HEK293 (cell line): ENCODE measurements at regions not wholly inside any gene's neighbourhood (a gene's known extent, or its start where the extent isn't known, plus 50 kb on each side); places are given as distances from the start of the nearest gene placed in this dataset.

Experiments used
- CTCF ChIA-PET: fragments of 350-600 bp; formaldehyde crosslinking; extraction: SDS; loops from one replicate; lab custom pipeline; 2021; ENCODE audit warnings: antibody characterized with exemption; lab: Yijun Ruan, JAX
- POLR2A ChIA-PET: fragments of 300-600 bp; formaldehyde crosslinking; extraction: SDS; loops from one replicate; lab custom pipeline; 2020; ENCODE audit warnings: antibody characterized with exemption, inconsistent platforms; lab: Yijun Ruan, JAX
- H3K27ac ChIP-seq: fragments of 200-500 bp; sonication (Bioruptor generic); 2 replicates; pipeline ENCODE4 v1.5.1; 2014; ENCODE audit warnings: low read depth, low read length, control low read depth, inconsistent platforms; ENCODE audit errors: extremely low read depth
- H3K36me3 ChIP-seq, 2 experiments: fragments of 200-500 bp in 1 of 2; sonication (Bioruptor generic) in 1 of 2; 1 replicate in 1 of 2; 2 replicates in 1 of 2; pipeline ENCODE4 v1.5.1; 2014 to 2017; ENCODE audit warnings: inconsistent platforms in 2 of 2, low read length in 2 of 2; ENCODE audit not compliant: control insufficient read depth in 2 of 2, insufficient read depth in 1 of 2
- H3K4me1 ChIP-seq: fragments of 200-500 bp; sonication (Bioruptor generic); 2 replicates; pipeline ENCODE4 v1.5.1; 2014; ENCODE audit warnings: mild to moderate bottlenecking, low read length, inconsistent platforms; ENCODE audit not compliant: control insufficient read depth, insufficient read depth
- H3K4me3 ChIP-seq: 2 replicates; pipeline ENCODE4 v1.5.1; 2011; ENCODE audit warnings: low read depth, mild to moderate bottlenecking, control low read depth, low read length, moderate library complexity
- H3K9me3 ChIP-seq: fragments of 200-500 bp; sonication (Bioruptor generic); 2 replicates; pipeline ENCODE4 v1.5.1; 2014; ENCODE audit warnings: low read depth, low read length, inconsistent platforms; ENCODE audit not compliant: control insufficient read depth, insufficient read depth
- PATZ1 ChIP-seq: fragments of 450-650 bp; formaldehyde crosslinking; IDR thresholded peaks from 2 replicates; pipeline ENCODE4 v1.5.1; 2016; ENCODE audit warnings: missing biosample characterization, missing genetic modification characterization
- ZBTB26 ChIP-seq: fragments of 450-650 bp; formaldehyde crosslinking; optimal IDR thresholded peaks from 2 replicates; pipeline ENCODE3; 2016; ENCODE audit warnings: missing biosample characterization, mild to moderate bottlenecking, missing genetic modification characterization
- ZBTB6 ChIP-seq: fragments of 450-650 bp; formaldehyde crosslinking; IDR thresholded peaks from 2 replicates; pipeline ENCODE4 v1.5.1; 2017; ENCODE audit warnings: missing biosample characterization, missing genetic modification characterization
- ZBTB8A ChIP-seq: fragments of 450-650 bp; formaldehyde crosslinking; IDR thresholded peaks from 2 replicates; pipeline ENCODE4 v1.5.1; 2016; ENCODE audit warnings: missing biosample characterization, missing genetic modification characterization
- ZNF174 ChIP-seq: fragments of 450-650 bp; formaldehyde crosslinking; IDR thresholded peaks from 2 replicates; pipeline ENCODE4 v1.5.0; 2017; ENCODE audit warnings: missing biosample characterization, mild to moderate bottlenecking, missing genetic modification characterization
- ZNF19 ChIP-seq: fragments of 450-650 bp; formaldehyde crosslinking; IDR thresholded peaks from 2 replicates; pipeline ENCODE4; 2016; ENCODE audit warnings: missing biosample characterization, missing genetic modification characterization, low read depth
- ZNF211 ChIP-seq: fragments of 450-650 bp; formaldehyde crosslinking; IDR thresholded peaks from 2 replicates; pipeline ENCODE4 v1.5.1; 2016; ENCODE audit warnings: low read depth, missing biosample characterization, missing genetic modification characterization
- ZNF518A ChIP-seq: fragments of 450-650 bp; formaldehyde crosslinking; conservative IDR thresholded peaks from 2 replicates; pipeline ENCODE4 v1.5.1; 2016; ENCODE audit warnings: low read depth, missing biosample characterization, missing genetic modification characterization
- ZNF555 ChIP-seq: fragments of 450-650 bp; formaldehyde crosslinking; conservative IDR thresholded peaks from 2 replicates; pipeline ENCODE4 v1.5.1; 2017; ENCODE audit warnings: missing biosample characterization, mild to moderate bottlenecking, missing genetic modification characterization, inconsistent platforms
- ZNF596 ChIP-seq: fragments of 450-650 bp; IDR thresholded peaks from 2 replicates; pipeline ENCODE4 v1.5.0; 2018; ENCODE audit warnings: missing biosample characterization, mild to moderate bottlenecking, missing genetic modification characterization, moderate library complexity
- ZNF626 ChIP-seq: fragments of 450-650 bp; sonication (Bioruptor Pico); formaldehyde crosslinking; IDR thresholded peaks from 2 replicates; pipeline ENCODE4 v1.5.1; 2018; ENCODE audit warnings: missing biosample characterization, missing genetic modification characterization, inconsistent platforms
- ZNF645 ChIP-seq: fragments of 450-650 bp; formaldehyde crosslinking; IDR thresholded peaks from 2 replicates; pipeline ENCODE4; 2016; ENCODE audit warnings: missing biosample characterization, missing genetic modification characterization
- ZNF677 ChIP-seq: fragments of 450-650 bp; IDR thresholded peaks from 2 replicates; pipeline ENCODE4 v1.5.0; 2018; ENCODE audit warnings: missing biosample characterization, mild to moderate bottlenecking, missing genetic modification characterization, moderate library complexity
- ZNF701 ChIP-seq: fragments of 450-650 bp; formaldehyde crosslinking; IDR thresholded peaks from 2 replicates; pipeline ENCODE4 v1.5.1; 2016; ENCODE audit warnings: missing biosample characterization, missing genetic modification characterization
- ZNF707 ChIP-seq: fragments of 450-650 bp; formaldehyde crosslinking; IDR thresholded peaks from 2 replicates; pipeline ENCODE4 v1.5.1; 2016; ENCODE audit warnings: missing biosample characterization, missing genetic modification characterization
- ZNF843 ChIP-seq: fragments of 450-650 bp; formaldehyde crosslinking; IDR thresholded peaks from 2 replicates; pipeline ENCODE4 v1.5.1; 2016; ENCODE audit warnings: missing biosample characterization, missing genetic modification characterization
- ZSCAN23 ChIP-seq: fragments of 450-650 bp; formaldehyde crosslinking; IDR thresholded peaks from 2 replicates; pipeline ENCODE4 v1.5.1; 2016; ENCODE audit warnings: missing biosample characterization, missing genetic modification characterization
- TF ChIP-seq, protein P1 (sequence below): fragments of 450-650 bp; formaldehyde crosslinking; IDR thresholded peaks from 2 replicates; pipeline ENCODE4 v1.5.1; 2017; ENCODE audit warnings: missing biosample characterization, missing genetic modification characterization
- TF ChIP-seq, protein P2 (sequence below): IDR thresholded peaks from 2 replicates; pipeline ENCODE4 v1.6.1; 2011; ENCODE audit warnings: mild to moderate bottlenecking, low read depth, low read length, borderline replicate concordance

GRCh38 chr5:165108809-165109208, 1603.4 kb downstream of the MAT2B start:
- Histone ChIP-seq H3K9me3 (no peaks in the 10 kb centered on the region), H3K27ac (no peak overlapping the region), H3K4me1 (no peaks in the 10 kb centered on the region), H3K36me3 (no peaks in the 10 kb centered on the region), H3K4me3 (no peak overlapping the region)
- ChIA-PET CTCF (no interaction called here), POLR2A (no interaction called here)
- no peak for TF ChIP-seq ZBTB6 (tag by site-specific recombination)
- TF ChIP-seq ZNF19 (tag by site-specific recombination) = no peak
- TF ChIP-seq, protein P1, sequence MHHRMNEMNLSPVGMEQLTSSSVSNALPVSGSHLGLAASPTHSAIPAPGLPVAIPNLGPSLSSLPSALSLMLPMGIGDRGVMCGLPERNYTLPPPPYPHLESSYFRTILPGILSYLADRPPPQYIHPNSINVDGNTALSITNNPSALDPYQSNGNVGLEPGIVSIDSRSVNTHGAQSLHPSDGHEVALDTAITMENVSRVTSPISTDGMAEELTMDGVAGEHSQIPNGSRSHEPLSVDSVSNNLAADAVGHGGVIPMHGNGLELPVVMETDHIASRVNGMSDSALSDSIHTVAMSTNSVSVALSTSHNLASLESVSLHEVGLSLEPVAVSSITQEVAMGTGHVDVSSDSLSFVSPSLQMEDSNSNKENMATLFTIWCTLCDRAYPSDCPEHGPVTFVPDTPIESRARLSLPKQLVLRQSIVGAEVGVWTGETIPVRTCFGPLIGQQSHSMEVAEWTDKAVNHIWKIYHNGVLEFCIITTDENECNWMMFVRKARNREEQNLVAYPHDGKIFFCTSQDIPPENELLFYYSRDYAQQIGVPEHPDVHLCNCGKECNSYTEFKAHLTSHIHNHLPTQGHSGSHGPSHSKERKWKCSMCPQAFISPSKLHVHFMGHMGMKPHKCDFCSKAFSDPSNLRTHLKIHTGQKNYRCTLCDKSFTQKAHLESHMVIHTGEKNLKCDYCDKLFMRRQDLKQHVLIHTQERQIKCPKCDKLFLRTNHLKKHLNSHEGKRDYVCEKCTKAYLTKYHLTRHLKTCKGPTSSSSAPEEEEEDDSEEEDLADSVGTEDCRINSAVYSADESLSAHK (tag by site-specific recombination) = no peak
- TF ChIP-seq ZNF518A = no peak
- TF ChIP-seq, protein P2, sequence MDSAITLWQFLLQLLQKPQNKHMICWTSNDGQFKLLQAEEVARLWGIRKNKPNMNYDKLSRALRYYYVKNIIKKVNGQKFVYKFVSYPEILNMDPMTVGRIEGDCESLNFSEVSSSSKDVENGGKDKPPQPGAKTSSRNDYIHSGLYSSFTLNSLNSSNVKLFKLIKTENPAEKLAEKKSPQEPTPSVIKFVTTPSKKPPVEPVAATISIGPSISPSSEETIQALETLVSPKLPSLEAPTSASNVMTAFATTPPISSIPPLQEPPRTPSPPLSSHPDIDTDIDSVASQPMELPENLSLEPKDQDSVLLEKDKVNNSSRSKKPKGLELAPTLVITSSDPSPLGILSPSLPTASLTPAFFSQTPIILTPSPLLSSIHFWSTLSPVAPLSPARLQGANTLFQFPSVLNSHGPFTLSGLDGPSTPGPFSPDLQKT = no peak
- no peak for TF ChIP-seq ZNF843 (tag by site-specific recombination)
- no peak for TF ChIP-seq ZBTB26 (tag by site-specific recombination)
- TF ChIP-seq ZNF645 (tag by site-specific recombination) = no peak
- no peak for TF ChIP-seq ZNF211 (tag by site-specific recombination)
- TF ChIP-seq ZNF555 = no peak
- TF ChIP-seq ZNF677 = no peak
- TF ChIP-seq ZNF626 (tag by site-specific recombination) = no peak
- no peak for TF ChIP-seq PATZ1 (tag by site-specific recombination)
- TF ChIP-seq ZNF707 (tag by site-specific recombination) = no peak
- TF ChIP-seq ZNF596 (tag by site-specific recombination) = no peak
- TF ChIP-seq ZSCAN23 (tag by site-specific recombination) = no peak
- TF ChIP-seq ZBTB8A (tag by site-specific recombination) = no peak
- no peak for TF ChIP-seq ZNF701 (tag by site-specific recombination)
- no peak for TF ChIP-seq ZNF174
